DOHH2 (cell line): ENCODE measurements at regions not wholly inside any gene's neighbourhood (a gene's known extent, or its start where the extent isn't known, plus 50 kb on each side); places are given as distances from the start of the nearest gene placed in this dataset.

Experiments used
- CTCF ChIP-seq: fragments of 200-600 bp; sonication (generic); IDR thresholded peaks from one replicate; pipeline ENCODE4 v1.5.1; 2014; ENCODE audit warnings: antibody characterized with exemption, mild to moderate bottlenecking, low read depth, low read length; ENCODE audit not compliant: poor library complexity, severe bottlenecking
- EZH2phosphoT487 ChIP-seq: fragments of 200-600 bp; sonication (generic); IDR thresholded peaks from 2 replicates; pipeline ENCODE4 v1.6.1; 2017; ENCODE audit warnings: borderline replicate concordance, mild to moderate bottlenecking, antibody characterized with exemption, low read length, moderate library complexity, mixed read lengths

- TF ChIP-seq CTCF, result no peak
- TF ChIP-seq EZH2phosphoT487, result no peak
Observed at GRCh38 chr9:21611891-21612290, 129.8 kb upstream of the IFNE start.
